WTC11 (cell line): ENCODE measurements at regions not wholly inside any gene's neighbourhood (a gene's known extent, or its start where the extent isn't known, plus 50 kb on each side); places are given as distances from the start of the nearest gene placed in this dataset.

Experiments used
- ATAC-seq: fragments of 200-7000 bp; cut with Tn5 transposase; 2 replicates; pipeline ENCODE4 v1.10.0; 2021; ENCODE audit warnings: mild to moderate bottlenecking, moderate library complexity
- CTCF ChIA-PET: fragments of 300-600 bp; sonication (Branson Sonifier 250); formaldehyde crosslinking; loops from one replicate; lab custom pipeline; 2021; ENCODE audit warnings: antibody characterized with exemption; lab: Charles Lee
- POLR2A ChIA-PET: fragments of 350-600 bp; sonication (Branson Sonifier 250); formaldehyde crosslinking; loops from one replicate; lab custom pipeline; 2021; ENCODE audit warnings: antibody characterized with exemption; lab: Charles Lee
- DNase-seq: peaks from one replicate; pipeline ENCODE4 v3.0.0; 2021; ENCODE audit warnings: low spot score
- H3K27ac Mint-ChIP-seq: 2 replicates; pipeline ENCODE4 v1.8.0; 2021; ENCODE audit warnings: mixed read lengths
- H3K27me3 Mint-ChIP-seq: 2 replicates; pipeline ENCODE4 v1.8.0; 2021; ENCODE audit warnings: low read depth, mild to moderate bottlenecking, moderate library complexity, mixed read lengths
- H3K36me3 Mint-ChIP-seq: 2 replicates; pipeline ENCODE4 v1.8.0; 2021; ENCODE audit warnings: mixed read lengths
- H3K4me1 Mint-ChIP-seq: 2 replicates; pipeline ENCODE4 v1.8.0; 2022; ENCODE audit warnings: mixed read lengths
- H3K4me3 Mint-ChIP-seq: 2 replicates; pipeline ENCODE4 v1.8.0; 2021; ENCODE audit warnings: mild to moderate bottlenecking, moderate library complexity, mixed read lengths
- H3K9me3 Mint-ChIP-seq: 2 replicates; pipeline ENCODE4 v1.8.0; 2021; ENCODE audit warnings: mixed read lengths
- ATF1 ChIP-seq: sonication (generic); formaldehyde crosslinking; IDR thresholded peaks from 2 replicates; pipeline ENCODE4 v1.8.1; 2023; ENCODE audit warnings: mild to moderate bottlenecking, moderate library complexity, missing genetic modification reagents
- FOXK1 ChIP-seq: sonication (generic); formaldehyde crosslinking; IDR thresholded peaks from 2 replicates; pipeline ENCODE4 v1.8.0; 2022; ENCODE audit warnings: mild to moderate bottlenecking, moderate library complexity, missing genetic modification reagents
- FOXP1 ChIP-seq: sonication (generic); formaldehyde crosslinking; IDR thresholded peaks from 2 replicates; pipeline ENCODE4 v1.8.0; 2022; ENCODE audit warnings: missing genetic modification reagents, mild to moderate bottlenecking, moderate library complexity, borderline replicate concordance
- GABPB1 ChIP-seq: sonication (generic); formaldehyde crosslinking; IDR thresholded peaks from 2 replicates; pipeline ENCODE4 v1.8.1; 2023; ENCODE audit warnings: mild to moderate bottlenecking, missing genetic modification reagents
- MYBL2 ChIP-seq: sonication (generic); formaldehyde crosslinking; IDR thresholded peaks from 2 replicates; pipeline ENCODE4 v1.8.1; 2023; ENCODE audit warnings: mild to moderate bottlenecking, moderate library complexity, missing genetic modification reagents
- NFYB ChIP-seq: sonication (generic); formaldehyde crosslinking; conservative IDR thresholded peaks from 2 replicates; pipeline ENCODE4 v1.8.0; 2022; ENCODE audit warnings: low read depth, missing genetic modification reagents
- NR1H2 ChIP-seq: sonication (generic); formaldehyde crosslinking; IDR thresholded peaks from 2 replicates; pipeline ENCODE4 v1.9.0; 2021; ENCODE audit warnings: mild to moderate bottlenecking, moderate library complexity, missing genetic modification reagents
- NR2C2 ChIP-seq: sonication (generic); formaldehyde crosslinking; IDR thresholded peaks from 2 replicates; pipeline ENCODE4 v1.8.0; 2022; ENCODE audit warnings: mild to moderate bottlenecking, missing genetic modification reagents
- RELA ChIP-seq: sonication (generic); formaldehyde crosslinking; IDR thresholded peaks from 2 replicates; pipeline ENCODE4 v1.8.1; 2022; ENCODE audit warnings: missing genetic modification reagents, mild to moderate bottlenecking, borderline replicate concordance
- RORB ChIP-seq: fragments of 250-450 bp; sonication (Bioruptor Pico); IDR thresholded peaks from 2 replicates; pipeline ENCODE4 v1.9.0; 2021; ENCODE audit warnings: mild to moderate bottlenecking
- SOX15 ChIP-seq: fragments of 250-450 bp; sonication (Bioruptor Pico); IDR thresholded peaks from 2 replicates; pipeline ENCODE4 v1.9.0; 2021; ENCODE audit warnings: mild to moderate bottlenecking
- STAT6 ChIP-seq: sonication (generic); formaldehyde crosslinking; conservative IDR thresholded peaks from 2 replicates; pipeline ENCODE4 v1.8.1; 2023; ENCODE audit warnings: mild to moderate bottlenecking, low read depth, missing genetic modification reagents, moderate library complexity
- ZNF138 ChIP-seq: sonication (generic); formaldehyde crosslinking; conservative IDR thresholded peaks from 2 replicates; pipeline ENCODE4 v1.8.1; 2022; ENCODE audit warnings: mild to moderate bottlenecking, moderate library complexity, missing genetic modification reagents
- ZNF281 ChIP-seq: sonication (generic); formaldehyde crosslinking; IDR thresholded peaks from 2 replicates; pipeline ENCODE4 v1.8.0; 2023; ENCODE audit warnings: mild to moderate bottlenecking, missing genetic modification reagents
- ZNF416 ChIP-seq: fragments of 250-450 bp; sonication (Bioruptor Pico); IDR thresholded peaks from 2 replicates; pipeline ENCODE4 v1.9.0; 2021; ENCODE audit warnings: mild to moderate bottlenecking, inconsistent platforms

GRCh38 chr5:57816108-57816507, 333.5 kb upstream of the ACTBL2 start:
- peak; percentile 77 for ATAC-seq
- POLR2A ChIA-PET = interaction anchor here (0.7 kb wide), 1 partner anchor 172 kb away, joined by 7 read pairs; no protein-coding TSS in a partner anchor
- Mint-ChIP-seq H3K27me3 (no peaks in the 10 kb centered on the region), H3K27ac (no peak overlapping the region), H3K36me3 (peaks cover 5% of the 10 kb centered on the region), H3K4me1 (peaks cover 25% of the 10 kb centered on the region), H3K4me3 (no peak overlapping the region), H3K9me3 (peaks cover 6% of the 10 kb centered on the region)
- no peak for DNase-seq
- no peak for TF ChIP-seq FOXK1 (CRISPR knock-in tag)
- no peak for TF ChIP-seq MYBL2
- no peak for TF ChIP-seq SOX15 (CRISPR knock-in tag)
- TF ChIP-seq NR1H2 = no peak
- TF ChIP-seq ZNF416 (CRISPR knock-in tag) = no peak
- no peak for TF ChIP-seq STAT6 (CRISPR knock-in tag)
- no peak for TF ChIP-seq ZNF138
- CTCF ChIA-PET = no interaction called here

- Mint-ChIP-seq H3K4me1 (peaks cover 8% of the 10 kb centered on the region), H3K4me3 (no peak overlapping the region), H3K27ac (no peak overlapping the region), H3K27me3 (no peaks in the 10 kb centered on the region), H3K9me3 (no peaks in the 10 kb centered on the region), H3K36me3 (no peaks in the 10 kb centered on the region)
- ChIA-PET POLR2A (no interaction called here), CTCF (no interaction called here)
- no peak for TF ChIP-seq ATF1 (CRISPR knock-in tag)
- no peak for TF ChIP-seq ZNF416 (CRISPR knock-in tag)
- no peak for TF ChIP-seq NFYB (CRISPR knock-in tag)
- no peak for DNase-seq
- no peak for ATAC-seq
Measured at GRCh38 chr5:57805732-57806131, 323.1 kb upstream of the ACTBL2 start.

GRCh38 chr5:57805170-57805569, 322.6 kb upstream of the ACTBL2 start:
- no peak for TF ChIP-seq ZNF281 (CRISPR knock-in tag)
- TF ChIP-seq RORB (CRISPR knock-in tag) = no peak
- no peak for TF ChIP-seq FOXP1
- TF ChIP-seq FOXK1 (CRISPR knock-in tag) = no peak
- TF ChIP-seq, all 79 proteins: peak for 0
- Mint-ChIP-seq H3K27ac (no peak overlapping the region), H3K36me3 (no peaks in the 10 kb centered on the region), H3K27me3 (no peaks in the 10 kb centered on the region), H3K4me1 (peaks cover 8% of the 10 kb centered on the region), H3K9me3 (no peaks in the 10 kb centered on the region), H3K4me3 (no peak overlapping the region)
- no peak for ATAC-seq
- ChIA-PET POLR2A (no interaction called here), CTCF (no interaction called here)
- DNase-seq = no peak

- Mint-ChIP-seq H3K36me3 (no peaks in the 10 kb centered on the region), H3K4me3 (no peak overlapping the region), H3K9me3 (no peaks in the 10 kb centered on the region; the same call in 1 of the 2 replicates), H3K27me3 (no peaks in the 10 kb centered on the region), H3K27ac (no peak overlapping the region), H3K4me1 (peaks cover 8% of the 10 kb centered on the region)
- TF ChIP-seq NR2C2 = no peak
- no peak for TF ChIP-seq NFYB (CRISPR knock-in tag)
- no peak for TF ChIP-seq GABPB1 (CRISPR knock-in tag)
- TF ChIP-seq MYBL2 = no peak
- no peak for TF ChIP-seq RELA (CRISPR knock-in tag)
- POLR2A ChIA-PET = no interaction called here
- DNase-seq (no peak), ATAC-seq (no peak)
- CTCF ChIA-PET = no interaction called here
Measured at GRCh38 chr5:57804505-57804904, 321.9 kb upstream of the ACTBL2 start.
